ENCODE measurements at regions not wholly inside any gene's neighbourhood (a gene's known extent, or its start where the extent isn't known, plus 50 kb on each side); places are given as distances from the start of the nearest gene placed in this dataset.

- intact Hi-C loops (cut with DNase I), result no loop called here
- ATAC-seq (ENCODE audit: poor library complexity) (no peak), DNase-seq (no peak)
Observed at GRCh38 chr2:17069564-17069963, 403.9 kb upstream of the CYRIA start.

- ATAC-seq (ENCODE audit: poor library complexity) (no peak), DNase-seq (no peak)
- intact Hi-C loops (cut with DNase I), result no loop called here
Observed at GRCh38 chr2:17068021-17068420, 402.4 kb upstream of the CYRIA start.

- ATAC-seq (ENCODE audit: poor library complexity) (no peak), DNase-seq (no peak)
- intact Hi-C loops (cut with DNase I), result no loop called here
Observed at GRCh38 chr2:17065536-17065935, 399.9 kb upstream of the CYRIA start.

- intact Hi-C loops (cut with DNase I), result loop anchor here (2.0 kb wide), 1 partner anchor 24 kb away; no protein-coding TSS in a partner anchor
- DNase-seq (no peak), ATAC-seq (ENCODE audit: poor library complexity) (no peak)
Observed at GRCh38 chr2:17061028-17061427, 395.4 kb upstream of the CYRIA start.

- intact Hi-C loops (cut with DNase I), result no loop called here
- DNase-seq, result no peak
- no peak for ATAC-seq (ENCODE audit: poor library complexity)
Observed at GRCh38 chr2:17059458-17059857, 393.8 kb upstream of the CYRIA start.

- no peak for ATAC-seq (ENCODE audit: poor library complexity)
- DNase-seq, result no peak
- intact Hi-C loops (cut with DNase I), result no loop called here
Observed at GRCh38 chr2:17058772-17059402, 393.3 kb upstream of the CYRIA start.

GRCh38 chr2:17057109-17058017 lies 391.7 kb upstream of the CYRIA start:
- DNase-seq (no peak), ATAC-seq (ENCODE audit: poor library complexity) (no peak)
- intact Hi-C loops (cut with DNase I), result no loop called here

- intact Hi-C loops (cut with DNase I), result no loop called here
- no peak for DNase-seq
- ATAC-seq (ENCODE audit: poor library complexity), result no peak
Observed at GRCh38 chr2:17056236-17056635, 390.6 kb upstream of the CYRIA start.

- ATAC-seq (ENCODE audit: poor library complexity), result no peak
- DNase-seq, result no peak
- intact Hi-C loops (cut with DNase I), result no loop called here
Observed at GRCh38 chr2:17052001-17052400, 386.4 kb upstream of the CYRIA start.

- DNase-seq, result no peak
- ATAC-seq (ENCODE audit: poor library complexity), result no peak
- intact Hi-C loops (cut with DNase I), result no loop called here
Observed at GRCh38 chr2:17051538-17051937, 385.9 kb upstream of the CYRIA start.

- intact Hi-C loops (cut with DNase I), result no loop called here
- ATAC-seq (ENCODE audit: poor library complexity) (no peak), DNase-seq (no peak)
Observed at GRCh38 chr2:17043173-17043572, 377.5 kb upstream of the CYRIA start.

- DNase-seq, result no peak
- intact Hi-C loops (cut with DNase I), result loop anchor here (2.0 kb wide), 1 partner anchor 24 kb away; no protein-coding TSS in a partner anchor
- ATAC-seq (ENCODE audit: poor library complexity), result no peak
Observed at GRCh38 chr2:17036361-17036760, 370.7 kb upstream of the CYRIA start.

- intact Hi-C loops (cut with DNase I), result no loop called here
- no peak for ATAC-seq (ENCODE audit: poor library complexity)
- DNase-seq, result no peak
Observed at GRCh38 chr2:17035010-17035409, 369.4 kb upstream of the CYRIA start.

- ATAC-seq (ENCODE audit: poor library complexity), result no peak
- intact Hi-C loops (cut with DNase I), result no loop called here
- no peak for DNase-seq
Observed at GRCh38 chr2:17030047-17030446, 364.4 kb upstream of the CYRIA start.

- intact Hi-C loops (cut with DNase I), result no loop called here
- DNase-seq, result no peak
- no peak for ATAC-seq (ENCODE audit: poor library complexity)
Observed at GRCh38 chr2:17012297-17012696, 346.7 kb upstream of the CYRIA start.

GRCh38 chr2:17010104-17010503 lies 344.5 kb upstream of the CYRIA start:
- intact Hi-C loops (cut with DNase I), result no loop called here
- ATAC-seq (ENCODE audit: poor library complexity), result no peak
- no peak for DNase-seq

GRCh38 chr2:17000184-17000482 lies 334.5 kb upstream of the CYRIA start:
- DNase-seq, result no peak
- intact Hi-C loops (cut with DNase I), result no loop called here
- no peak for ATAC-seq (ENCODE audit: poor library complexity)

GRCh38 chr2:16999347-17000183 lies 333.9 kb upstream of the CYRIA start:
- intact Hi-C loops (cut with DNase I), result no loop called here
- ATAC-seq (ENCODE audit: poor library complexity), result no peak
- no peak for DNase-seq

GRCh38 chr2:16978301-16978700 lies 312.7 kb upstream of the CYRIA start:
- DNase-seq (no peak), ATAC-seq (ENCODE audit: poor library complexity) (no peak)
- intact Hi-C loops (cut with DNase I), result no loop called here

GRCh38 chr2:16974688-16975087 lies 309.1 kb upstream of the CYRIA start:
- ATAC-seq (ENCODE audit: poor library complexity) (no peak), DNase-seq (no peak)
- intact Hi-C loops (cut with DNase I), result no loop called here
